Nephron (organoid): ENCODE measurements at regions not wholly inside any gene's neighbourhood (a gene's known extent, or its start where the extent isn't known, plus 50 kb on each side); places are given as distances from the start of the nearest gene placed in this dataset.
A peak's percentile ranks its signal among the peaks of the same experiment; 100 is the strongest.

Experiments used
- H3K27ac Mint-ChIP-seq, 3 experiments: 2 replicates each; pipeline ENCODE4 v1.8.0; 2020; ENCODE audit warnings: mixed read lengths in 3 of 3, mild to moderate bottlenecking in 2 of 3, moderate library complexity in 1 of 3
- H3K27me3 Mint-ChIP-seq: 2 replicates; pipeline ENCODE4 v1.8.0; 2021; ENCODE audit warnings: low read depth, mild to moderate bottlenecking, moderate library complexity, mixed read lengths
- H3K36me3 Mint-ChIP-seq: 2 replicates; pipeline ENCODE4 v1.8.0; 2020; ENCODE audit warnings: low read depth, mixed read lengths
- H3K4me1 Mint-ChIP-seq: 2 replicates; pipeline ENCODE4 v1.8.0; 2020; ENCODE audit warnings: mixed read lengths
- H3K4me3 Mint-ChIP-seq, 3 experiments: 2 replicates each; pipeline ENCODE4 v1.8.0; 2020; ENCODE audit warnings: mild to moderate bottlenecking in 3 of 3, mixed read lengths in 3 of 3, moderate library complexity in 2 of 3
- H3K9me3 Mint-ChIP-seq: 2 replicates; pipeline ENCODE4 v1.8.0; 2020; ENCODE audit warnings: mixed read lengths
- CTCF ChIP-seq, 3 experiments: fragments of 200-600 bp; sonication (generic); IDR thresholded peaks; one replicate each; pipeline ENCODE4 v1.5.0; 2021; ENCODE audit warnings: antibody characterized with exemption in 3 of 3; ENCODE audit not compliant: unreplicated experiment in 3 of 3

DNA sequence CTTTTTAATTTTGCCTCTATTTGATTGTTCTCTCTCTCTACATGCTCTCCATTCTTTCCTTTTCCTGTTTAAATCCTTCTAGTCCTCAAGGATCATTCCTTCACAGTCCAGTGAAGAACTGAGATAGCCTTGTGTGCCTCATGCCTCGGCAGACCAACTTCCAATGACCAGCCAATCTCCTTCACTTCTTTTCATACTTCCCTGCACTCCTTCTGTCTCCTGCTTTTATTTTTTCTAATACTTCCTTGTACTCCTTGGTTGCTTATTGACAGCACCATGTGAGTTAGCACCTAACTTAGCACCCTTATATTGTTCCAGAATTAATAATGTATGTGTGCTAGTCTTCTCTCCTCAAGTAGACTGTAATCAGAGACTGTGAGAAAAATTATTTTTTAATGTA, 246.8 kb downstream of the ADGRG6 start:
- Mint-ChIP-seq H3K36me3 (no peaks in the 10 kb centered on the region), H3K4me1 (peaks cover 7% of the 10 kb centered on the region), H3K27ac (peak overlapping the region in 1 of 3 experiments; percentile 11), H3K9me3 (no peaks in the 10 kb centered on the region), H3K4me3 (no peak overlapping the region), H3K27me3 (no peaks in the 10 kb centered on the region)
- TF ChIP-seq CTCF (IDR thresholded peaks at IDR 0.05; ENCODE audit: unreplicated experiment in 3 of 3), result no peak

DNA sequence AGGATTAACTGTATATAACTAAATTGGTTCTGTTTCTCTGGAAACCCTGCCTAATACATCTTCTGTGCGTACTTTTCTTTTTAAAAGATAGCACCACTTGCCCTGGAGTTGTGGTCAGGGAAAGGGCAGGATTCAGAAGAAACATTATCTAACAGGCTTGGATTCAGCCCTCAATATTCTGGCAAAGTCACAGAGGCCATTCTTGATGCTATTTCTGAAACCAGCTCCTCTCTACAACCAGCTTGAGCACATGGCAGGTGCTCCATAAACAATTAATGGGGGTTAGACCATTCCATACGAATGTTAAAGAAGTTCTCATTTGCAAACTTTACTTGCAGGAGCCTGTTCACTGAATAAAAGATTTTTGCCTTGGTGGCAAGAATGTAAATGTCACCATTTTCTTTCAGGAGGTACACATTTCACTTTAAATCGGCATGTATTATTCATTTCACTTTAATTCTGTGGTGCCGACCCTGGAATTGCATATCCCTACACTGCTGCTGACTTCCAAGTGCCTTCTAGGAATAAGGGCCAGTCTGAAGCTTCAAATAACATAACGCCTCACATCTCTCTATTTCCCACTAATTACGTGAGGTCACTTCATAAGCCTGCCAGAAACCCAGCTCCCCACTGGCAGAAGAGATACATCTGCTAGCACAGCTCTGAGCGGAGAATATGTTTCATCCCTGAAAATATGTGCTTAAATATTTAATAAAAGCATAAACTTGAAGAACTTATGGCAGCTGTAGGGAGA, 248.7 kb downstream of the ADGRG6 start:
- no peak overlapping the region for H3K4me3 Mint-ChIP-seq
- H3K36me3 Mint-ChIP-seq, result no peaks in the 10 kb centered on the region
- no peaks in the 10 kb centered on the region for H3K9me3 Mint-ChIP-seq
- H3K4me1 Mint-ChIP-seq, result peaks cover 7% of the 10 kb centered on the region
- no peak for TF ChIP-seq CTCF (IDR thresholded peaks at IDR 0.05; ENCODE audit: unreplicated experiment in 3 of 3)
- no peak overlapping the region for H3K27ac Mint-ChIP-seq
- H3K27me3 Mint-ChIP-seq, result no peaks in the 10 kb centered on the region

- Mint-ChIP-seq H3K4me1 (peaks cover 7% of the 10 kb centered on the region), H3K4me3 (no peak overlapping the region), H3K27me3 (no peaks in the 10 kb centered on the region), H3K36me3 (no peaks in the 10 kb centered on the region), H3K27ac (no peak overlapping the region), H3K9me3 (no peaks in the 10 kb centered on the region)
- TF ChIP-seq CTCF (IDR thresholded peaks at IDR 0.05; ENCODE audit: unreplicated experiment in 3 of 3), result no peak
Observed at GRCh38 chr6:142551274-142551811, 249.5 kb downstream of the ADGRG6 start.

- Mint-ChIP-seq H3K27ac (no peak overlapping the region), H3K4me3 (no peak overlapping the region), H3K4me1 (no peaks in the 10 kb centered on the region), H3K27me3 (no peaks in the 10 kb centered on the region), H3K9me3 (no peaks in the 10 kb centered on the region), H3K36me3 (no peaks in the 10 kb centered on the region)
- no peak for TF ChIP-seq CTCF (IDR thresholded peaks at IDR 0.05; ENCODE audit: unreplicated experiment in 3 of 3)
Observed at GRCh38 chr6:142558786-142559185, 257.0 kb downstream of the ADGRG6 start.

DNA sequence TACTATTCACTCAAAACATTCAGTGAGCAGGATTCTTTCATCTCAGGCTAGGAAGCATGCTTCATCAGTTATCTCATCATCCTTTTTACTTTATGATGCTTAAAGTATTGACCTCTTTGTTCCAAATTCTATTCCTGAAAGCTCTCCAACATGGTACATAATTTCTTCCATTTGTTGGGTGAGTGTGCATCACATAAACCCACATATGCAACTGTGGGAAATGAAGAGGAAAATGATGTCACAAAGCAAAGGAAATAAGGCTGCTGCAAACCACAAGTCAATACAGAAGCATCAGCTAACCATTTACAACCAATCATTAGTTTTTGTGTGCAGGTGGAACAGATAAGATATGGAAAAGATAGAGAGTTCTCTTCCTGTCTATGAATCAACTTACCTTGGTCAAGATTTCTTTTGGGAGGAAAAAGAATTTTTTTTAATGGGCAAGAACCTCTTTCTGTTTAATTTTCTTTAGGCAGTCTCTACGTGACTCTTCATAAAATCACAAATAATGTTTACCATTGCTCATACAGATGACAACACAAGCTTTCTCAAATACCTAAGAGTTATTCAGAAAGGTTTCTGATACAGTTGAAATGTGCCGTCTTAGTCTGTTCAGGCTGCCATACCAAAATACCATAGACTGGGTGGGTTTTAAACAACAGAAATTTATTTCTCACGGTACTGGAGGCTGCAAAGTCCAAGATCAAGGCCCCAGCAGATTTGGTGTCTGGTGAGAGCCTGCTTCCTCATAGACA, 259.9 kb downstream of the ADGRG6 start:
- no peak overlapping the region for H3K27ac Mint-ChIP-seq
- no peak for TF ChIP-seq CTCF (IDR thresholded peaks at IDR 0.05; ENCODE audit: unreplicated experiment in 3 of 3)
- H3K4me1 Mint-ChIP-seq, result no peaks in the 10 kb centered on the region
- peaks cover 4% of the 10 kb centered on the region for H3K27me3 Mint-ChIP-seq
- no peaks in the 10 kb centered on the region for H3K9me3 Mint-ChIP-seq
- H3K36me3 Mint-ChIP-seq, result no peaks in the 10 kb centered on the region
- H3K4me3 Mint-ChIP-seq, result no peak overlapping the region
